ENCODE measurements at regions not wholly inside any gene's neighbourhood (a gene's known extent, or its start where the extent isn't known, plus 50 kb on each side); places are given as distances from the start of the nearest gene placed in this dataset.

DNA sequence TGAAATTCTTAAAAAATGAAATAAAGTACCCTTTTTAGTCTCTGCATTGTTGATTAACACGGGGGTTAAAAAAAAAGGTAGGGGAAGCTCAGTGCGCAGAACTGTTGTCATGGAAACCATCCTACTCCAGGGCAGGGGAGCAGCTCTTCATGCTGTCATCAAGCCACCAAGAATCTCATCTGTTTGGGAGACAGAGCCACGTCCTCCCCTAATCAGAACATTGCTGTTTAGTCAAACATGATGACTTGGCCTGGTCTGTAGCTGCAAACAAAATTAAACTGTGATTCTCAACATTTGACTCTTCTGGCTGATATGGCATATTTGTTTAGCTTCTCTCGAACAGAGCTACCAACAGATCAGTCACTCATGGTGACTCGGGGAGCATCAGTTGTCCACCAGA, 254.4 kb upstream of the KLF14 start:
- ATAC-seq = peak; percentile 77 to 79
- no peak for DNase-seq (ENCODE audit: low spot score in 2 of 2)

DNA sequence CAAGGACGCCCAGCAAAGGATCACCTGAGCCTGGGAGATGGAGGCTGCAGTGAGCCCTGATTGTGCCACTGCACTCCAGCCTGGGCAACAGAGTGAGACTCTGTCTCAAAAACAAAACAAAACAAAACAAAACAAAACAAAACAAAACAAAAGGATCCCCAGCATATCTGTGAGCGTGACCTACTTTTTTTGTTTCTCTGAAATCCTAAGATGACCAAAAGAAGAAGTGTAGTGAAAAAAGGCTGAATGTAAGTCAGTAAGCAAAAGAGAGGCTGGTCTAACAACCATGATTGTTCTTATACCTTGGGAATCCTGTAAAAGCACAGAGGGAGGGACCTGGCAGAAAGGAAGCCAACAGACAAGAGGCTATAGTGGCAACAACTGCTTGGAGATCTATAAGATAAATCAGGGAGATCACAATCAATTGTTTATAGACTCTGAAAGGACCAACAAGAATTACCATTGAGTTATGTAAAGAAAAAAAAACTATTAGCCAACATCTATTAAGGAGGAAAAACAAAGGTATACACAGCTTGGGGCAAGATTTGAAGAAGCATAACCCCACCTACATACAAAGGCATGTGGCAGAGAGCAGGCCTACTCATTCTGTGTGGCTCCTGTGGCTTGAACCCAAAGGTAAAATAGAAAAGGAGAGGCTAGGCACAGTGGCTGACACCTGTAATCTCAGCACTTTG, 255.2 kb upstream of the KLF14 start:
- Mint-ChIP-seq H3K36me3 (peaks cover 0 to 26% of the 10 kb centered on the region in 2 donors), H3K27ac (peak overlapping the region; percentile 74 to 95), H3K9me3 (no peaks in the 10 kb centered on the region)
- ATAC-seq = no peak
- DNase-seq (ENCODE audit: low spot score in 2 of 2) = no peak

More for the DNA sequence above, 254.4 kb upstream of the KLF14 start:
- H3K9me3 Mint-ChIP-seq = no peaks in the 10 kb centered on the region
- peak overlapping the region; percentile 74 to 95 for H3K27ac Mint-ChIP-seq
- peaks cover 0 to 29% of the 10 kb centered on the region in 2 donors for H3K36me3 Mint-ChIP-seq

DNA sequence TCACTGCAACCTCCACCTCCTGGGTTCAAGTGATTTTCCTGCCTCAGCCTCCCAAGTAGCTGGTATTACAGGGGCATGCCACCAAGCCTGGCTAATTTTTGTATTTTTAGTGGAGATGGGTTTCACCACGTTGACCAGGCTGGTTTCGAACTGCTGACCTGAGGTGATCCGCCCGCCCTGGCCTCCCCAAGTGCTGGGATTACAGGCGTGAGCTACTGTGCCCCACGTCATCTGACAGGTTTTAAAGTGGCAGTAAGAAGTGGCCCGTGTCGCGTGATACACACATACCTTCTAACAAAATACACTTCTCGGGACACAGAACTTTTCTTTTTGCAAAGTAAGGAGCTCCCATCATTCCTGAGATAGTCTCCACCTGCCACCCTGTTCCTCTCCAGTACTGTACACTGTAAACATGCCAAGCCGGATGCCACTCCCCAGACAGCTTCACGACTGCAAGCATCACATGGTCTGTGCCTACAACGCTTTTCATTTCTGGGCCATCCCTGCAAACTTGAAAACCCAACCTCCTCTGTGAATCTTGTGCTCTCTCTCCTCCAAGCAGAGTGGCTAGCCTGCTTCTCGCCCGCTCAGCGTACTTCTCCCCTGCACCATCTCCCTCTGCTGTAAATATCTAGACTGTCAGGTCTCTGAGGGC, 256.3 kb upstream of the KLF14 start:
- DNase-seq (ENCODE audit: low spot score in 2 of 2) = no peak
- H3K36me3 Mint-ChIP-seq = peaks cover 0 to 22% of the 10 kb centered on the region in 2 donors

DNA sequence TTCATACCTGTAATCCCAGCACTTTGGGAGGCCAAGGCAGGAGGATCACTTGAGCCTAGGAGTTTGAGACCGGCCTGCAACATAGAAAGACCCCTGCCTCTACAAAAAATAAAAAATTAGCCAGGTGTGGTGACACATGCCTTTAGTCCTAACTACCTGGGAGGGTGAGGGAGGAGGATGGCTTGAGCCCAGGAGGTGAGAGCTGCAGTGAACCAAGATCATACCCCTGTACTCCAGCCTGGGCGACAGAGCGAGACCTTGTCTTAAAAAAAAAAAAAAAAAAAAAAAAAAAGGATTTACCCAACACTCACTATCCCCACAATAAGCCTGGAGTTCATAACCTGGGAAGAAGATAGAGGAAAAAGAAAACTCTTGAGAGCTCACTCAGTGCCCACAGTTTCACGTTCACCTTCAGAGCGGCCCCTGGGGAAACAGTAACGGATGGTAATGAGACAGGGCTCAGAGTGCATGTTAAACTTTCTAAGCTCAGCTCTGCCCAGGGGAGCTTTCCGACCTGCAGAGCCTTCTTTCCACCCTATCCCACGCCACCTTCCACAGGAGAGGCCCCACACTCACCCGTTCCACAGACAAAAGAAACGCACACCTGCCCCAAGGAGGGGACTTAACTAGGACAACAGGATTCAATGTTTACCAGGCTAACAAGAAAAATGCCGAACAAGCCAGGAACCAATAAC, 259.8 kb upstream of the KLF14 start:
- H3K27ac Mint-ChIP-seq = peak overlapping the region; percentile 39 to 88
- H3K9me3 Mint-ChIP-seq = no peaks in the 10 kb centered on the region
- peaks cover 4 to 17% of the 10 kb centered on the region in 2 donors for H3K36me3 Mint-ChIP-seq
- no peak for DNase-seq (ENCODE audit: low spot score in 2 of 2)
- no peak for ATAC-seq

More for the DNA sequence above, 256.3 kb upstream of the KLF14 start:
- Mint-ChIP-seq H3K9me3 (no peaks in the 10 kb centered on the region), H3K27ac (peak overlapping the region; percentile 26 to 69)
- ATAC-seq = peak; percentile 23 to 42

DNA sequence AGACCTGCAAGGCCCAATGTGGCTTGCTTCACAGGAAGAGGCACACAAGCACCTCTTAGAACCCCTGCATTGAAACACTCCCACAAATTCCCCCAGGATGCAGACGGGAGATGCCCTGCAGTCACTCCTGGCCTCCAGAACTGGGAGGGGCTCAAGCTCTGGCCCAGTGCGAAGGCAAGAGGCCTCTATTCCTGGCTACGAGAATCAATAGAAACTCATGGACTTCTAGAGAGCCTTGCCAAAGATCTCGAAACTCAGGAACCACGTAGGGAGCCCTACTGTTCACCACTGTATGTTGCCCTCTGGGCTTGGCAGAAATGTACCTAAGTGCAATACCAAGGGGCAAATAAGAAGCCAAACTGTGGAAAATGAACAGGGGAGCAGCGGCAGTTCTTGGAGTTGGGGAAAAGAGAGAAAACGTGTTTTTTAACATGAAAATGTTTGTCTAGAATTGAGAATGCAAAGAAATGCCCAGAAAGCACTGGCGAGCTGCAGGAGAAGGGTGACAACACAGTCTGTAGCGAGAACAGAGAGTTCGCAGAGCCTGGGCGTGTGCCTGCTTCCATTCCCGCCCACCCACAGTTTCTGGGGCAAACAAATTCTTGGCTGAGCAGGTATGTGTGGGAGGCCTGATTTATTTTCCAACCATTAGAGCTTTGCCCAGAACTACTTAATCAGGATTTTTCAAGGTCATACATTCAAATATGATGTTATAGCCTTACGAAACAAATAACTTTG, 260.5 kb upstream of the KLF14 start:
- Mint-ChIP-seq H3K9me3 (no peaks in the 10 kb centered on the region), H3K36me3 (peaks cover 4 to 19% of the 10 kb centered on the region in 2 donors), H3K27ac (peak overlapping the region; percentile 39 to 88)
- no peak for ATAC-seq
- no peak for DNase-seq (ENCODE audit: low spot score in 2 of 2)

DNA sequence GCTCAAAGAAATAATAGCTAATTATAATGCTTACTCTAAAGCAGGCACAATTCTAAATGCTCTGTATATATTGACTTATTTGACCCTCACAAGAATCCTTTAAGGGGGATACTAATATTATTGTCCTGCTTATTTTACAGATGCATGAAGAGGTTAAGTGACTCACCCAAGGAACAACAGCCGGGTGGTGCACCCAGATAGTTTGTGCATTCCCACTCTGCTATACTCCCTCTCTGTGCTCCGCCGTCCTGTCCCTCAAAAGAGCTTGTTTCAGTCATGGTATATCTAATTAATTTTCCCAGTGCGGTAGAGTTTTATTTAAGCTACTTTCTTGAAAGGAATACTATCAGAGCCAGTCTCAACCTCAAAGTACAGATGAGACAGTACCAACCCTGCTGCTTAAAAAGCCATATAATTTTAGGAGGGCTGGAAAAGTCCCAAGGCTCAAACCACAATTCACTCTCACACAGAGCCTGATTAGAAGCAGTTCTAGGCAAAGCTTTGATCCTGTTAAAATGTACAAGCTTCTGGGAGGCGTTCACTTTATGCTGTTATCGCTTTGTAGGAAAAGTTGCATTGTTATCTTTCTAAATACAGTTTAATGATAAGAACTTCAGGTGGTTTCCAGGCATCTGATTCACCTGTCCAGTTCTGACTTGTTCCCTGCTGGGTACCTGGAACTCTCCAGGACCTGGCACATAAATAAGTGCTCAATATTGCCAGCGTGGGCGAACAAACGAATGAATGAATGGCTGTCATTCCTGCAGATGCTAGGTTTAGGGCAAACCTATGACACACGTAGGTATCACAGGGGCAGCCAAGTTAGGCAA, 261.5 kb upstream of the KLF14 start:
- peak; percentile 21 to 49 for ATAC-seq
- Mint-ChIP-seq H3K27ac (peak overlapping the region; percentile 67 to 88), H3K36me3 (peaks cover 4 to 19% of the 10 kb centered on the region in 2 donors), H3K9me3 (no peaks in the 10 kb centered on the region)
- DNase-seq (ENCODE audit: low spot score in 2 of 2) = no peak

DNA sequence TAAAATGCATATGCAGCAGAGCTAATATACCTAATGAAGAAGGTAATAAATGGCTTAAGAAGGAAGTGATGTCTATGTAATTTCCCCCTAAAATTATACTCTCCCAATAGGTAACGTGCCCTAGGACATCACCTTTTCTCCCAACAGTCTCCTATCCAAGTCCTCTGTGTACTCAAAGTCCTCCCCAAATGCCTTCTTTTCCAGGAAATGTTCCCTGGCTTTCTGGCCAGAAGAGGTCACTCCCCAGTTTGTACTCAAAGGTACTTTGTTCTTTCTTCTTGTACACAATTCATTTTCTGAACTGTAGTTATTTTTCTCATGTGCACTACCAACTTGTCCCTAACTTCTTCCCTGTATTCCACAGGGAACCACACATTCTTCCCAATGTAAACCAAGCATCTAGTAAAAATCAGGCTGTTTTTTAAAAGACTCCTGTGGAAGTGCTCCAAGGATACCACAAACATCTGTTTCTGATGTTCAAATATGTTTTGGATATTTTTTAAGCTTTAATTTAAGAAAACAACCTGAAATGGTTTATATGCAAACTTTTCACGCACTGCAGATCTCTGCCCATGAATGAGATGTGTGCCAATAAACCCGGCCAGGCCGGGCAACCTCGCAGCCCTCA, 262.3 kb upstream of the KLF14 start:
- no peak for ATAC-seq
- H3K27ac Mint-ChIP-seq = peak overlapping the region; percentile 88 to 91
- DNase-seq (ENCODE audit: low spot score in 2 of 2) = no peak
- peaks cover 4 to 19% of the 10 kb centered on the region in 2 donors for H3K36me3 Mint-ChIP-seq
- H3K9me3 Mint-ChIP-seq = no peaks in the 10 kb centered on the region

DNA sequence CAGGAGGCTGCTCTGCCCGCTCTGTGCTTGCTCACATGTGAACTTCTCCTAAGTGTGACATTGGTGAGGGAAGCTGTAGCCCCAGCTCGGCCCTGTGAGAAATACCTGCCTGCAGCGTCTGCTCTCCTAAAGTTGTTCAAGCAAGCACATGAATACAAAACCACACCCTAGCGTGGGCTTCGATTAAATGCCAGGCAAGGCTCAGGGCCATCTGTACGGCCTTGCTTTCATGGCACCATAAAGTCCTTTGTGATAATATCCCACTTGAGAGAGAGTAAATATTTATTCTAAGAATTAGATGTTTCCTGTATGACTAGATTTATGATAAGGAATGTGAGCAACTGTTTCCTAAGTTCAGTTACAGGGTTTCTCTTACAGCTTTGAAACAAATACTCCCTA, 262.8 kb upstream of the KLF14 start:
- peak overlapping the region; percentile 88 to 91 for H3K27ac Mint-ChIP-seq
- no peaks in the 10 kb centered on the region for H3K9me3 Mint-ChIP-seq
- peak; percentile 75 to 77 for ATAC-seq
- H3K36me3 Mint-ChIP-seq = peaks cover 4 to 24% of the 10 kb centered on the region in 2 donors
- DNase-seq (ENCODE audit: low spot score in 2 of 2) = no peak

DNA sequence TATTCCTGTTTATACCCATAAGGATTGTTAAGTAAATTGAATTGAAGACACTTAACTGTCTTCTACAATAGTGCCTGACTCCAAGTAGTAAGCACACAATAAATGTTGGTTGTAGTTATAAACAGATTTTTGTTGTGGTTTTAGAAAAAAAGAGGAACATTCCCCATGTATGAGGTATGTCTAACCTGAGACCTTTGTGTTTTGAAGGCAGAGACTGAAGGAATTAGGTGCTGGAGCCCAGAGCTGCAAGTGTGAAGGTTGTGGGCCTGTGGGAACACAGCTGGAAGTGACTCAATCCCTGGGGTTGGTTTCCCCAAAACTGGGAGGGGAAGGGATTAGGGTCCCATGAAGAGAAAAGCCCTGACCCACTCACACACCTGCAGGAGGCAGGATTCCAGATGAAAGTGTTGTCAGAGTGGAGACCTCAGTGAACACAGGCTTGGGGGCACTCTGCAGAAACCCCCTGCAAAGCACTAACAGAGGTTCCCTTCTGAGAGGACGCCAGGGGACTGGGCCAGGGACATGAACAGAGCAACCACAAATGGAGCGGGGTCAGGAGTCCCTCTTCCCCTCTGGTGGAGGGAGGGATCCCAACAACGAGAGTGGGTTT, 265.1 kb upstream of the KLF14 start:
- Mint-ChIP-seq H3K27ac (peak overlapping the region; percentile 69 to 73), H3K9me3 (peaks cover 0 to 15% of the 10 kb centered on the region in 2 donors), H3K36me3 (peaks cover 4 to 38% of the 10 kb centered on the region in 2 donors)
- ATAC-seq (no peak), DNase-seq (ENCODE audit: low spot score in 2 of 2) (no peak)

DNA sequence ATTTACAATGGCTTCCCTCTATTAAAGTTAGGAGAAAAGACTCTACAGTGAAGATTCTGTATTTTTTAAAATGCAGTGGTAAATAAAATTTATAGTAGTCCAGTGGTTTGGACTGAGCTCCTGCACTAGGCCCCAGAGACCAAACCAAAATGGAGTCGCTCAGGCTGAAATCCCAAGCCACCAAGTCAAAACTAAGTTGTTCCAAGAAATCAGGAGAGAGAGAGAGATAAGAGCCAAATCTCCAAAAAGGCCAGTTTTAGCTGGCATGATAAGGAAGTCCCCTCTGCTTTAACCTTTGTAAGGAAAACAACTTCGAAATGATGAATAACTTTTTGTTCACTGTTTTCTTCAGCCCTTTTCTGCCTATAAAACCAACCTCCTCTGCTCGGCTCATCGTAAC, 265.9 kb upstream of the KLF14 start:
- peak overlapping the region; percentile 19 to 26 for H3K27ac Mint-ChIP-seq
- peaks cover 6 to 46% of the 10 kb centered on the region in 2 donors for H3K36me3 Mint-ChIP-seq
- ATAC-seq = no peak
- H3K9me3 Mint-ChIP-seq = peaks cover 0 to 17% of the 10 kb centered on the region in 2 donors
- DNase-seq (ENCODE audit: low spot score in 2 of 2) = no peak

DNA sequence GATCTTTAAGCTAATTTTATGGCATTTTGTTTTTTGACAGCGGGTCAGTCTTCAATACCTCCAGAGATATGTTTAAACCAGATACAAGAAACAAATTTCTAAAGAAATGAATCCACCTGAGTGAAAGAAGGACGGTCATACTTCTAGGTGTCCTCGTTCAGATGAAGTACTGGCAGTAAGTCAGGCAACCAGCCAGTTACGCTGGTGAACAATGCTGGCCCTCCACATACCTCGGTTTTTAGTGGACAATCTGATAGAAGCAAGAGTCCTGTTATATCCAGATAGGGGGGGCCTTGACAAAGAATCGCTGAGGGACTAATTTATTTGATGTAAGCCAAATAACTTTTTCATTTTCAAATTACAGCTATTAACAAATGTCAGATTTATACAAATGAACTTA, 266.4 kb upstream of the KLF14 start:
- Mint-ChIP-seq H3K36me3 (peaks cover 11 to 51% of the 10 kb centered on the region in 2 donors), H3K9me3 (peaks cover 0 to 20% of the 10 kb centered on the region in 2 donors), H3K27ac (peak overlapping the region in 1 of 2 donors; percentile 26)
- no peak for ATAC-seq
- no peak for DNase-seq (ENCODE audit: low spot score in 2 of 2)

DNA sequence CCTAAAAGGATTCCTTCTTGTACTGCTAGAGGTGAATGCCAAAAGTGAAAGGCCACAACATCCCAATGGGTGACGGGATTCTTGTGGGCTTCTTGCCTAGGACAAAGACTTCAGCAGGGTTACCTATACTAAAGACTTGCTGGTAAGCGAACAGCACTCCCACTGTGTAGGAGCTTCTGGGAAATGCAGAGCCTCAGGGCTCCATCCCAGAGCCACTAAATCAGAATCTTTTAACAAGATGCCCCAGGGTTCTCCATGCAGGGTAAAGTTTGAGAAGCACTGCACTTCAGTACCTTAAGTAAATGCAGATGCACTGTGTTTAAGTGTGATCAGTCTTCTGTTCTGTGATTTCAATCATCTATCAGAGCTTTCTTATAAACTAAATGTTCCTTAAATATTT, 266.9 kb upstream of the KLF14 start:
- Mint-ChIP-seq H3K9me3 (peaks cover 0 to 23% of the 10 kb centered on the region in 2 donors), H3K27ac (no peak overlapping the region), H3K36me3 (peaks cover 11 to 55% of the 10 kb centered on the region in 2 donors)
- no peak for DNase-seq (ENCODE audit: low spot score in 2 of 2)
- ATAC-seq = no peak

DNA sequence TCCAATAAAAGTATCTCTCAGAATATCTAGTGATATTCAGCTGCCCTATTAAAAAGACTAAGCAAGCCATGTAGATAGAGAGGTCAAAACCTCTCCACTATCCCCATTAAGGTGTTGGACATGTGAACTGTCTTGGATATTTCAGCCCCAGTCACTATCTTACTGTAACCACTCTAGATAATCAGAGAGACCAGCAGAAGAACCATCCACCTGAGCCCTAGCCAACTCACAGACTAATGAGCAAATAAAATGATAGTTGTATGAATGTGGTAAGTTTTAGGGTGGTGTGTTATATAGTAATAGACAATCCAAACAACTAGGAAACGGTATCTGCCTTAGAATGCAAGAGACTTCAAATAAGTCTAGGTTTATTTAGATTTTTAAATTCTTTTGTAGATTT, 268.6 kb upstream of the KLF14 start:
- no peak for ATAC-seq
- Mint-ChIP-seq H3K27ac (peak overlapping the region in 1 of 2 donors; percentile 14), H3K9me3 (peaks cover 0 to 23% of the 10 kb centered on the region in 2 donors), H3K36me3 (peaks cover 7 to 57% of the 10 kb centered on the region in 2 donors)
- no peak for DNase-seq (ENCODE audit: low spot score in 2 of 2)

DNA sequence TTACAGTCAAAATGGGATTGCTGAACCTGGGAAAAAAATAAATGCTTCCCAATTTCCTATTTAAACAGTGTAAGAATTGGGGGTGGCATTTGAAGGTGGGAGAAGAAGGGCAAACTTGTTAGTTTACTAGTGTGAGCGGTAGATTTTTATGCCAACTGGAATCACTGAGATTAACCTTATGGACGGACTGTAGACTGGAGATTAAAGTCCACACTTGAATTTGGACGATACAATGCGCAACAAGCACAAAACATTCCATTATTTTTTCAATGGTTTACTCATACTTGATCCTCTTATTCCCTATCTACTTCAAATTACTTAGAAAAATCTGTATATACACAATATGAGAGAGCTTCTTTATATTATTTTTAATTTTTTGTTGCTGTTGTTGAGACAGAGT, 269.6 kb upstream of the KLF14 start:
- Mint-ChIP-seq H3K27ac (no peak overlapping the region), H3K36me3 (peaks cover 7 to 51% of the 10 kb centered on the region in 2 donors), H3K9me3 (peaks cover 0 to 23% of the 10 kb centered on the region in 2 donors)
- DNase-seq (ENCODE audit: low spot score in 2 of 2) = no peak
- no peak for ATAC-seq

DNA sequence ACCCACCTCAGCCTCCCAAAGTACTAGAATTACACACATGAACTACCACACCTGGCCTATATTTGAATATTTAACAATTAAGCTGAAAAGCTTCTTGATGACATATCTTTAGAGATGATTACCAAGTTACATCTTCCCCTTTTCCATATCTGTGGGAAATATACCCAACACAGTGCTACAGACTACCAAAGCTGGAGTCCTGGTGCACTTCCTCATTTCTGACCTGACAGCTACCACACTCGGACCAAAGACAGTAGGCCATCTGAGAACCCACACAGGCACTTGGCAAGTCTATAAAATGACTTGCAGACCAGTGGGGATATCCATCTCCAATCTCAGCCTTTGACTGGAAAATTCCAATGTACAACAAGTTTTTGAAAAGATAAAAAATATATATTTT, 270.4 kb upstream of the KLF14 start:
- DNase-seq (ENCODE audit: low spot score in 2 of 2) (no peak), ATAC-seq (no peak)
- H3K36me3 Mint-ChIP-seq = peaks cover 7 to 46% of the 10 kb centered on the region in 2 donors
- H3K9me3 Mint-ChIP-seq = peaks cover 0 to 23% of the 10 kb centered on the region in 2 donors
- H3K27ac Mint-ChIP-seq = peak overlapping the region in 1 of 2 donors; percentile 3
